HEK293 (cell line): ENCODE measurements at regions not wholly inside any gene's neighbourhood (a gene's known extent, or its start where the extent isn't known, plus 50 kb on each side); places are given as distances from the start of the nearest gene placed in this dataset.

ENCODE experiments used
- CTCF ChIA-PET: fragments of 350-600 bp; formaldehyde crosslinking; extraction: SDS; loops from one replicate; lab custom pipeline; 2021; ENCODE audit warnings: antibody characterized with exemption; lab: Yijun Ruan, JAX
- POLR2A ChIA-PET: fragments of 300-600 bp; formaldehyde crosslinking; extraction: SDS; loops from one replicate; lab custom pipeline; 2020; ENCODE audit warnings: antibody characterized with exemption, inconsistent platforms; lab: Yijun Ruan, JAX
- H3K27ac ChIP-seq: fragments of 200-500 bp; sonication (Bioruptor generic); 2 replicates; pipeline ENCODE4 v1.5.1; 2014; ENCODE audit warnings: low read depth, low read length, control low read depth, inconsistent platforms; ENCODE audit errors: extremely low read depth
- H3K36me3 ChIP-seq, 2 experiments: fragments of 200-500 bp in 1 of 2; sonication (Bioruptor generic) in 1 of 2; 1 replicate in 1 of 2; 2 replicates in 1 of 2; pipeline ENCODE4 v1.5.1; 2014 to 2017; ENCODE audit warnings: inconsistent platforms in 2 of 2, low read length in 2 of 2; ENCODE audit not compliant: control insufficient read depth in 2 of 2, insufficient read depth in 1 of 2
- H3K4me1 ChIP-seq: fragments of 200-500 bp; sonication (Bioruptor generic); 2 replicates; pipeline ENCODE4 v1.5.1; 2014; ENCODE audit warnings: mild to moderate bottlenecking, low read length, inconsistent platforms; ENCODE audit not compliant: control insufficient read depth, insufficient read depth
- H3K4me3 ChIP-seq: 2 replicates; pipeline ENCODE4 v1.5.1; 2011; ENCODE audit warnings: low read depth, mild to moderate bottlenecking, control low read depth, low read length, moderate library complexity
- H3K9me3 ChIP-seq: fragments of 200-500 bp; sonication (Bioruptor generic); 2 replicates; pipeline ENCODE4 v1.5.1; 2014; ENCODE audit warnings: low read depth, low read length, inconsistent platforms; ENCODE audit not compliant: control insufficient read depth, insufficient read depth
- GLIS1 ChIP-seq: fragments of 450-650 bp; formaldehyde crosslinking; IDR thresholded peaks from 2 replicates; pipeline ENCODE4 v1.5.1; 2016; ENCODE audit warnings: missing biosample characterization, missing genetic modification characterization
- HOXC10 ChIP-seq: sonication (generic); formaldehyde crosslinking; IDR thresholded peaks from 2 replicates; pipeline ENCODE4 v1.8.1; 2023; ENCODE audit warnings: mild to moderate bottlenecking, missing genetic modification reagents
- ZBTB21 ChIP-seq: fragments of 450-650 bp; formaldehyde crosslinking; IDR thresholded peaks from 2 replicates; pipeline ENCODE4 v1.5.1; 2017; ENCODE audit warnings: missing biosample characterization, missing genetic modification characterization
- ZBTB7A ChIP-seq: fragments of 450-650 bp; formaldehyde crosslinking; IDR thresholded peaks from 2 replicates; pipeline ENCODE4 v1.5.1; 2016; ENCODE audit warnings: low read depth, missing biosample characterization, missing genetic modification characterization
- ZFHX2 ChIP-seq: fragments of 450-650 bp; formaldehyde crosslinking; conservative IDR thresholded peaks from 2 replicates; pipeline ENCODE4 v1.5.1; 2016; ENCODE audit warnings: missing biosample characterization, missing genetic modification characterization
- ZNF211 ChIP-seq: fragments of 450-650 bp; formaldehyde crosslinking; IDR thresholded peaks from 2 replicates; pipeline ENCODE4 v1.5.1; 2016; ENCODE audit warnings: low read depth, missing biosample characterization, missing genetic modification characterization
- ZNF223 ChIP-seq: fragments of 450-650 bp; formaldehyde crosslinking; IDR thresholded peaks from 2 replicates; pipeline ENCODE4 v1.5.1; 2016; ENCODE audit warnings: missing biosample characterization, missing genetic modification characterization
- ZNF23 ChIP-seq: fragments of 450-650 bp; formaldehyde crosslinking; IDR thresholded peaks from 2 replicates; pipeline ENCODE4 v1.5.1; 2016; ENCODE audit warnings: missing biosample characterization, missing genetic modification characterization, borderline replicate concordance
- ZNF324 ChIP-seq: fragments of 450-650 bp; formaldehyde crosslinking; IDR thresholded peaks from 2 replicates; pipeline ENCODE4 v1.5.1; 2016; ENCODE audit warnings: missing biosample characterization, missing genetic modification characterization
- ZNF529 ChIP-seq: fragments of 450-650 bp; formaldehyde crosslinking; IDR thresholded peaks from 2 replicates; pipeline ENCODE4 v1.5.1; 2017; ENCODE audit warnings: missing genetic modification characterization, missing biosample characterization; ENCODE audit not compliant: insufficient replicate concordance
- ZNF548 ChIP-seq: fragments of 450-650 bp; formaldehyde crosslinking; IDR thresholded peaks from 2 replicates; pipeline ENCODE4 v1.5.1; 2016; ENCODE audit warnings: missing biosample characterization, missing genetic modification characterization
- ZNF621 ChIP-seq: fragments of 450-650 bp; formaldehyde crosslinking; IDR thresholded peaks from 2 replicates; pipeline ENCODE4 v1.5.1; 2017; ENCODE audit warnings: missing biosample characterization, missing genetic modification characterization
- ZNF658 ChIP-seq: fragments of 450-650 bp; formaldehyde crosslinking; IDR thresholded peaks from 2 replicates; pipeline ENCODE4; 2016; ENCODE audit warnings: missing biosample characterization, missing genetic modification characterization
- ZNF707 ChIP-seq: fragments of 450-650 bp; formaldehyde crosslinking; IDR thresholded peaks from 2 replicates; pipeline ENCODE4 v1.5.1; 2016; ENCODE audit warnings: missing biosample characterization, missing genetic modification characterization
- ZNF768 ChIP-seq: fragments of 450-650 bp; formaldehyde crosslinking; IDR thresholded peaks from 2 replicates; pipeline ENCODE4 v1.5.1; 2018; ENCODE audit warnings: missing biosample characterization, mild to moderate bottlenecking, missing genetic modification characterization

DNA sequence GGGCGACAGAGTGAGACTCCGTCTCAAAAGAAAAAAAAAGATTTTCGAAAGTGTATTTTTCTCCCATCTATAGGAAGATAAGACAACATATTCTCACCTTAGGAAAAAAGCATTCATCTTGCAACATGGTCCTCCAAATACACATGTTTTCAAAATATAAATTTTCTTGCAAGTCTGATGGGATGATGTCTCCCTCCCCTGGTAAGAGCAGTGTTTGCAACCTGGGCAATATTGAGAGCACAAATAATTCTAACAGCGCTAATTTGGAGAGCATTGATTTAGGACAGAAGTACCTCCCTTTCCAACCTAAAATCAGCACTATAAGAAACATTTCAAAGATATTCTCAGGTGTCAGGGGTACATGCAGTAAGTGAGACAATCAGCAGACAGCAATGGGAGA, 61.0 kb upstream of the SHISA2 start:
- no peaks in the 10 kb centered on the region for H3K4me1 ChIP-seq
- no peak overlapping the region for H3K27ac ChIP-seq
- no peaks in the 10 kb centered on the region for H3K9me3 ChIP-seq
- ChIA-PET CTCF (interaction anchor here (0.7 kb wide), 1 partner anchor 597 kb away, joined by 3 read pairs; no protein-coding TSS in a partner anchor), POLR2A (no interaction called here)
- no peaks in the 10 kb centered on the region for H3K36me3 ChIP-seq
- TF ChIP-seq ZNF548 (tag by site-specific recombination) (no peak), ZNF223 (tag by site-specific recombination) (no peak), ZBTB21 (no peak), GLIS1 (tag by site-specific recombination) (no peak), ZNF211 (tag by site-specific recombination) (no peak), HOXC10 (CRISPR knock-in tag) (no peak), ZNF707 (tag by site-specific recombination) (no peak), ZFHX2 (tag by site-specific recombination) (no peak), ZNF529 (tag by site-specific recombination) (no peak), ZBTB7A (tag by site-specific recombination) (no peak)
- no peak overlapping the region for H3K4me3 ChIP-seq

DNA sequence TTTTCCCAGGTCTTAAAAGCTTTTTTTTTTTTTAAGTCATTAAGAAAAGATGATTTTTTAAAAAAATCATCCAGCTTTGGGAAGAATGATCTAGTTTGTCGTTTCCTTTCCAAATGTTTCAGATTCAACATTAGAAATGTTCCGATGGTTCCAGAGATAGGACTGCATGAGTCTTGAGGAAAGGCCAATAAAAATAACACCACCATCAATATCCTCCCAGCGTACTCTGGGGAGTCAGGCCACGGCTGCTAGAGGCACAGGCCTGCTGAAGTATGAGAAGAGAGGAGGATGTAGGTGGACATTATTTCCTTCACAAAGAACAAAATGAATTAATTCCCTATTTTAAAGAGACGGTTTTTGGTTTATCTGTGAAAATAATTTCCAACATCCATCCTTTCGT, 60.0 kb upstream of the SHISA2 start:
- no peaks in the 10 kb centered on the region for H3K4me1 ChIP-seq
- H3K36me3 ChIP-seq: no peaks in the 10 kb centered on the region
- ChIA-PET POLR2A (no interaction called here), CTCF (interaction anchor here (0.7 to 1.9 kb wide), 2 partner anchors 537 to 676 kb away, joined by 5 to 6 read pairs; no protein-coding TSS in a partner anchor)
- no peaks in the 10 kb centered on the region for H3K9me3 ChIP-seq
- TF ChIP-seq ZNF23 (tag by site-specific recombination) (no peak), ZNF621 (tag by site-specific recombination) (no peak), ZNF768 (no peak), ZNF658 (tag by site-specific recombination) (no peak), ZNF324 (no peak)
- no peak overlapping the region for H3K4me3 ChIP-seq
- H3K27ac ChIP-seq: no peak overlapping the region
